GM18499 (cell line): ENCODE measurements at regions not wholly inside any gene's neighbourhood (a gene's known extent, or its start where the extent isn't known, plus 50 kb on each side); places are given as distances from the start of the nearest gene placed in this dataset.
"Not testable (repeated sequence)": the region's sequence is repeated elsewhere in the genome, so short reads cannot be mapped to it uniquely, and the experiment has no call there.

ENCODE experiments used
- ATAC-seq: cut with Tn5 transposase; IDR thresholded peaks from one replicate; pipeline ENCODE4 v1.9.1; 2021; ENCODE audit warnings: moderate number of reproducible peaks; ENCODE audit not compliant: insufficient read depth, unreplicated experiment

GRCh38 chr10:118912961-118913600 is 116.4 kb upstream of the NANOS1 start:
- ATAC-seq, result no peak

DNA sequence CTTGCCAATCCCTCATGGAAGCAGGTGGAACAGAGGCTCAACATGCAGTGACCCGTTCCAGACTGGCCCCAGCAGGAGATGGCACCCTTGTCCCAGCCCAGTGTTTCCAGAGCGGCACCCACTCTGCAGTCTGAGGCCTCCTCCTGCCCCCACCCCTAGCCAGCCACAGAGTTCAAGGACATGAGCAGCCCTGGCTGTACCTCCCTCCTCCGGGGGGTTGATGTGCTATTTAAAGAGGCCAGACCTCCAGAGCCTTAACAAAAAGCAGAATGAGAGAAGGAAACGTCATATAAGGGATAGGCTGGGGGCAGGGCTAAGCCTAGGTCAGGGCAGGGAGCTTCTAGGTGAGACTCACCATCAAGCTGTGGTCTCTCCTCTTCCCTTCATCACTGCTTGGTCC is 115.7 kb upstream of the NANOS1 start:
- no peak for ATAC-seq

- no peak for ATAC-seq
These were observed 114.9 kb upstream of the NANOS1 start for GRCh38 chr10:118914629-118915028.

GRCh38 chr10:118915161-118915560 is 114.4 kb upstream of the NANOS1 start:
- no peak for ATAC-seq

- ATAC-seq, result no peak
These were observed 112.7 kb upstream of the NANOS1 start for GRCh38 chr10:118916777-118917176.

DNA sequence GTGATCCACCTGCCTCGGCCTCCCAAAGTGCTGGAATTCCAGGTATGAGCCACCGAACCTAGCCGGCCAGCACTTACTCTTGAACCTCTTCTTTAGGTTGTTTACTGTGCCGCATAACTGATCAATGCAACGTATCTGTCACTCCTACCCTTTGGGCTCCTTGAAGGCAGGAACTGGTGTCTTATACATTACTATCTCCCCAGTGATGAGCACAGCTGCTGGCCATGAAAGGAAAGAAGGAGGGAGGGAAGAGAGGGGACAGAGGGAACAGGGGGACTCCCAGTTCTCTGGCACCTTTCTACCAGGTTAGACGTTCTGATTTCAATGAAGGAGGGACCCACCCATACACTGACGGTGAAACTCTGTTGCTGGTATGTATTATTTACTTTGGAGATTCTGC is 111.8 kb upstream of the NANOS1 start:
- ATAC-seq, result no peak

- ATAC-seq, result no peak
These were observed 111.4 kb upstream of the NANOS1 start for GRCh38 chr10:118918116-118918515.

DNA sequence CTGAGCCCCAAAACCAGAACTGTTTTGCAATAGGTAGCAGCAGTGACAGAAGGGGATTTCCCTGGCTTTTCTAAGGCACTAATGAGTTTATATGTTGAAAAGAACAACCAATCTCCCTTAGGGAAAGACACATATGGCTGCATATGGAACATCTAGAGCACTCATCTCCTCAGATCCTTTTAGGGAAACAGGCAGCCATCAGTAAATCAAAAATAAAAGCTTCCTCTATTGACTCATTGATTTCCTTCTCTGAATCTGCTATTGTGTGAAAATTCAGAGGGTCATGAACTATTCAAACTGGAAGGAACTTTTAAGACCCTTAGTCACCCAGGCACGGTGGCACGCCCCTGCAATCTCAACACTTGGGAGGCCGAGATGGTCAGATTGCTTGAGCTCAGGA is 110.9 kb upstream of the NANOS1 start:
- ATAC-seq, result no peak

- no peak for ATAC-seq
These were observed 109.3 kb upstream of the NANOS1 start for GRCh38 chr10:118920206-118920605.

GRCh38 chr10:118922226-118922625 is 107.3 kb upstream of the NANOS1 start:
- no peak for ATAC-seq

DNA sequence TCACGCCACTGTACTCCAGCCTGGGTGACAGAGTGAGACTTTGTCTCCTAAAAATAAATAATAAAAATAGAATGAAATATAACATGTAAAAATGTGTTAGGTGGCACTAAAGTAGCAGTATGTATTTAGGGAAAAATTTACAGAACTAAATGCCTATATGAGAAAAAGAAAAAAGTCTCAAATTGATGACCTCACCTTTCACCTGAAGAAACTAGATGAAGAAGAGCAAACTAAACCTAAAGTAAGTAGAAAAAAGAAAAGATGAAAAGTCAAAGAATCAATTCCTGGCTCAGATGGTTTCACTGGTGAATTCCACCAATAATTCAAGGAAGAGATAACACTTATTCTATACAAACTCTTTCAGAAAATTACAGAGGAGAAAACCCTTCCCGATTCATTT is 106.5 kb upstream of the NANOS1 start:
- no peak for ATAC-seq

DNA sequence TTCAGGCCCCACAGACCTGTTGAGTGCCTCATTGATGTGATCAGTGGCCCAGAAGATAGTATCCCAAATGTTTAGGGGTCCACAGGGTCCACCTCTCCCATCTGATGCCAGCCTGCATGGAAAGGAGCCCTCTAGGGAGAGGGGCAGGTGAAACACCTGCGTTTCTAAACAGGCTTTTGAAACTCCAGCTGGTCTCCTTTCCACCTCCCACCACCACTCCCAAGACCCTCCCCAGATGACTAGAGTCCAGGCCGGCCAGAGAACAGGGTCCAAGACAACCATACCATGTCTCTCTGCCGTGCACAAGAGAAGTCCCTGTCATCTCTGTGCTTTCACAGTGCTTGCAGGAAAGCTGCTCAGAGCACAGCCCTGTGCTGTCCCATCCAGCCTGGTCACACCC is 105.0 kb upstream of the NANOS1 start:
- no peak for ATAC-seq

DNA sequence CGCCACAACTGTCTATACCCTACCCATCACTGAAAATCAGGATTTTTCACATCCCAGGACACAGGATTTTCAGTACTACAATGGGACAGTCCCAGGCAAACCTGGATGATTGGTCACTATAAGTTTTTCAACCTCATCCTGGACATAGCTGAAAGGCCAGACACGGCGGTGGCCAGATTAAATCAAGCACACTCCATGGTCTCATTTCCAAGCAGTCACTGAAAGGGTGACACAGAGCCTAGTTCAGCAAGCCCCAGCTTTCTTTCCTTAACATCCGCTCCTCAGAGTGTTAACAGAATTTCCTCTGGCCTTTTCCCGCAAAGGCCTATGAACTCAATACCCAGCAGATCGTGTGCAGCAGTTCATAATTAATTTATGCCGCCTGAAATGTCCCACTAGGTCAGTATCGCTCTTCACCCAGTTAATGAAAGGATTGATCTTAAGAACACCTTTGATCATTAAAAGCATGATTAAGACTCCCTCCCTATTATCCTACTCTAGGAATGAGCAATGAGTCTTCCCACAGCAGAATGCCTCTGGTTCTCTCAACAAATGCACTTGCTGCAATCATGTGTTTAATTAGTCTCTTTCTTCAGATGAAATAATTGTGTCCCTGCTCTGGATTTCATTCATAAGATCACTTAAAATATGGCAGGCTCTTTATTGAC is 104.0 kb upstream of the NANOS1 start:
- no peak for ATAC-seq

DNA sequence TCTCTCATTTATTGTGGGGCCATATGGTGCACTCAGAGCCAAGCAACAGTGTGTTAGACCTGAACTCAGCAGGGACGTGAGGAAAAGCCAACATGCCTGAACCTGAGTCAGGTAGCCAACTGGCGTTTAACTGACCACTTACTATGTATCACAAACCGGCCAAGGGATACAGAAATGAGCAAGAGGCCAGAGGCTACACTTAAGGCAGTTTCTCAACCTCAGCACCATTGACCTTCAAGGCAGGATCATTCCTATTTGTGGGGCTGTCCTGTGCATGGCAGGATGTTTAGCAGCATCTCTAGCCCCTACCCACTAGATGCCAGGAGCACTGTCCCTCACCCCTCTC is 103.5 kb upstream of the NANOS1 start:
- no peak for ATAC-seq

GRCh38 chr10:118926441-118926840 is 103.1 kb upstream of the NANOS1 start:
- ATAC-seq, result no peak

DNA sequence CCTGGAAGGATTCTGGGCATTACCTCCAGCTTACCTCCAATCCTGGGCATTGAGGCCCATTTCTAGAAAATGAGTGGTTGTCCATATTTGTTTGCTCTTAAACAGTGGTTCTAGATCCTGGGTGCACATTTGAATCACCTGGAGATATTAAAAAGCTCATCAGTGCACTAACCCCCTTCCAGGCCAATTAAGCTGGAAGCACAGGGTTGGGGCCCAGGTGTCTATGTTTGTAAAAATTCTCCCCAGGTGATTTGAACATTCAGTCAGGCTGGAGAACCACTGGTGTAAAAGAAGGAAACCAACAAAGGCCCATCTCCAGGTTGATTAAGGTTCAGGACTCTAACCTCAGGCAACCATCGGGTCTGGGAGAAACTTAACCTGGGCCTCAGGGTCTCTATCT is 102.6 kb upstream of the NANOS1 start:
- no peak for ATAC-seq

DNA sequence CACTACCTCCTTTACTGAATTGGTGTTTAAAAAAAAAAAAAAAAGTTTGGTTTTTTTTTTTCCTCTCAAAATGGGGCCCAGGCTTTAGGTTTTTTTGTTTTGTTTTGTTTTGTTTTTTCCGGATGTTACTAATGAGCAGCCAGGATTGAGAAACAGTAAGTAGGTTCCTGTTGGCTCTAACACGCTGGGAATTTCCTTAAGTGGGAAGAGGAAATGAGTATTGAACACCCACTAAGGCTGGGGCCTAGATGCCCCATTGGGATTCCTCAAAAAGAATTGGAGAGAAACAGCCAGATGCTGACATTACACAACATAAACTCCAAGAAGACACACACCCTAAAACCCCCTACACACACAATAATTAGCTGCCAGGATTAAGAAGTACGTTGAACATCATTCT is 102.2 kb upstream of the NANOS1 start:
- ATAC-seq, result no peak

GRCh38 chr10:118930614-118931013 is 98.9 kb upstream of the NANOS1 start:
- ATAC-seq, result no peak

GRCh38 chr10:118931436-118931835 is 98.1 kb upstream of the NANOS1 start:
- no peak for ATAC-seq

DNA sequence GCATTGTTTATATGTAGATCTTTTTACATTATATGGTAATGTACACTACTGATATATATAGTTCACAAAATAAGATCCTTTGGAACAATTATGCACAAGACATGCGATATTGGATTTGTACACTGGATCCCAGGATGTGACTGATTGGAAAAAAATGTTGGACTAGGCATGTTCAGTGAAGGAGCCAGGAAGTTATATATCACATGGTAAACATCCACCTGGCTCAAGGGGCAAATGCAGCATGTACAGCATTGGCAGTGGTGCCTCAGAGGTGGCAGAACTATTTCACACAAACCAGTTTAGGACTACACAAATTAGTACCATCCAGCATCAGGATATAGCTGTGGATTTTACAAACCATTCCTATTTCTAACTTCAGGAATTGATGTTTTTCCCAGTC is 97.4 kb upstream of the NANOS1 start:
- ATAC-seq, result not testable (repeated sequence)

DNA sequence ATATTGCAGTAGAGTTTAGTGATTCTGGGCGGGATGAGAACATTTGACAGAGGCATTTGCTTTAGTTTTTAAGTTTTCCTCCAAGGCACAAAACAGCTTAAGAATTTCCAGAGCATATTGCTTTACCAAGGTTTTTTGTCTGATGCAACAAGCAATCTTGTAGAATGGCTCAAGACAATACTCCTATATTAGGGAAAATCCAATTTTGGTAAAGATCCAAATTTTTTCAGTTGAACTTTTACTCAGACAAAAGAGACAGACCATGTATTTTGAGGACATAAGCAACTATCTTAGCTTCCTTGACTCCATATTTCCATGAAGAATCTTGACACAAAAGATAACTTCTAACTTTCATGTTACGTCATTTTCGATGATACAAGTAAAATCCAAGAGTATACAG is 92.3 kb upstream of the NANOS1 start:
- ATAC-seq, result no peak

GRCh38 chr10:118939211-118940007 is 90.1 kb upstream of the NANOS1 start:
- no peak for ATAC-seq
